SK-N-SH (cell line): ENCODE measurements at regions not wholly inside any gene's neighbourhood (a gene's known extent, or its start where the extent isn't known, plus 50 kb on each side); places are given as distances from the start of the nearest gene placed in this dataset.

Experiments
- CTCF ChIA-PET: fragments of 300-600, 350-600 bp; formaldehyde crosslinking; extraction: SDS; loops from one replicate; lab custom pipeline; 2021; lab: Yijun Ruan, JAX
- POLR2A ChIA-PET: fragments of 350-600 bp; sonication (Branson Sonifier 250); formaldehyde crosslinking; extraction: SDS; loops from one replicate; lab custom pipeline; 2020; ENCODE audit warnings: antibody characterized with exemption, inconsistent platforms; lab: Yijun Ruan, JAX
- DNase-seq: peaks from one replicate; pipeline ENCODE4 v3.0.0; 2012
- H2AFZ ChIP-seq: fragments of 200-600 bp; sonication (generic); 2 replicates; pipeline ENCODE4 v1.8.1; 2016; ENCODE audit warnings: antibody characterized with exemption, mild to moderate bottlenecking, low read depth
- H3F3A ChIP-seq: fragments of 200-600 bp; sonication (generic); replicated peaks from 2 replicates; pipeline ENCODE3; 2016; ENCODE audit warnings: antibody characterized with exemption, mild to moderate bottlenecking; ENCODE audit not compliant: insufficient read depth
- H3K27ac ChIP-seq, 2 experiments: fragments of 200-500 bp in 1 of 2; fragments of 200-600 bp in 1 of 2; sonication (Bioruptor generic) in 1 of 2; sonication (generic), shearing (Covaris generic) in 1 of 2; 2 replicates each; pipeline versions ENCODE4 v1.5.1 to v1.6.1; 2014 to 2016; ENCODE audit warnings: low read depth in 2 of 2, inconsistent platforms in 1 of 2, low read length in 1 of 2, mild to moderate bottlenecking in 1 of 2, mixed read lengths in 1 of 2
- H3K27me3 ChIP-seq: fragments of 200-600 bp; sonication (generic), shearing (Covaris generic); 2 replicates; pipeline ENCODE4 v1.6.1; 2016; ENCODE audit warnings: mixed run types; ENCODE audit not compliant: insufficient read depth
- H3K36me3 ChIP-seq, 2 experiments: fragments of 200-500 bp in 1 of 2; fragments of 200-600 bp in 1 of 2; sonication (Bioruptor generic) in 1 of 2; sonication (generic) in 1 of 2; replicated peaks in 1 of 2; 2 replicates each; pipeline versions ENCODE3 to v1.5.1; 2014 to 2016; ENCODE audit warnings: low read length in 1 of 2, mild to moderate bottlenecking in 1 of 2; ENCODE audit not compliant: insufficient read depth in 2 of 2, control insufficient read depth in 1 of 2
- H3K4me1 ChIP-seq, 2 experiments: fragments of 200-500 bp in 1 of 2; fragments of 200-600 bp in 1 of 2; sonication (Bioruptor generic) in 1 of 2; sonication (generic), shearing (Covaris generic) in 1 of 2; 2 replicates each; pipeline versions ENCODE4 v1.5.1 to v1.6.1; 2014 to 2016; ENCODE audit warnings: low read depth in 1 of 2, low read length in 1 of 2, mixed run types in 1 of 2; ENCODE audit not compliant: insufficient read depth in 2 of 2, control insufficient read depth in 1 of 2
- H3K4me2 ChIP-seq: fragments of 200-600 bp; sonication (generic), shearing (Covaris generic); 2 replicates; pipeline ENCODE4 v1.6.1; 2017; ENCODE audit warnings: mixed run types
- H3K4me3 ChIP-seq, 2 experiments: fragments of 200-500 bp in 1 of 2; fragments of 200-600 bp in 1 of 2; sonication (Bioruptor generic) in 1 of 2; sonication (generic), shearing (Covaris generic) in 1 of 2; 2 replicates each; pipeline versions ENCODE4 v1.5.1 to v1.8.1; 2014 to 2016; ENCODE audit warnings: low read depth in 2 of 2, inconsistent platforms in 1 of 2, low read length in 1 of 2, mild to moderate bottlenecking in 1 of 2, mixed read lengths in 1 of 2, moderate library complexity in 1 of 2
- H3K79me2 ChIP-seq: fragments of 200-600 bp; sonication (generic); 2 replicates; pipeline ENCODE4 v1.8.1; 2017; ENCODE audit warnings: mild to moderate bottlenecking; ENCODE audit not compliant: insufficient read depth
- H3K9ac ChIP-seq: fragments of 200-600 bp; sonication (generic); 2 replicates; pipeline ENCODE4 v1.6.1; 2017; ENCODE audit warnings: mixed run types
- H3K9me2 ChIP-seq: fragments of 200-600 bp; sonication (generic); 2 replicates; pipeline ENCODE4 v1.6.1; 2017; ENCODE audit warnings: mixed run types
- H3K9me3 ChIP-seq: fragments of 200-600 bp; sonication (generic); 2 replicates; pipeline ENCODE4 v1.6.1; 2017; ENCODE audit warnings: mixed run types, mild to moderate bottlenecking, moderate library complexity
- H4K20me1 ChIP-seq: fragments of 200-600 bp; sonication (generic); 2 replicates; pipeline ENCODE4 v1.6.1; 2017; ENCODE audit warnings: mild to moderate bottlenecking, mixed run types; ENCODE audit not compliant: insufficient read depth
- EP300 ChIP-seq, 2 experiments: IDR thresholded peaks; 2 replicates each; pipeline versions ENCODE4 v1.4.0 to v1.6.1; 2012; ENCODE audit warnings: borderline replicate concordance in 1 of 2, low read depth in 1 of 2, low read length in 1 of 2
- FOXM1 ChIP-seq: IDR thresholded peaks from 2 replicates; pipeline ENCODE4 v1.4.0; 2012; ENCODE audit warnings: low read depth, mild to moderate bottlenecking
- GATA2 ChIP-seq: sonication (generic); formaldehyde crosslinking; IDR thresholded peaks from 2 replicates; pipeline ENCODE4 v1.5.0; 2020; ENCODE audit warnings: mild to moderate bottlenecking, missing genetic modification reagents
- MXI1 ChIP-seq: IDR thresholded peaks from 2 replicates; pipeline ENCODE4 v1.6.1; 2012; ENCODE audit warnings: mild to moderate bottlenecking, low read depth, low read length, improper control_type of control experiment
- RAD21 ChIP-seq: IDR thresholded peaks from 2 replicates; pipeline ENCODE4 v1.6.1; 2012; ENCODE audit warnings: mild to moderate bottlenecking, low read length
- RCOR1 ChIP-seq: fragments of 150-350 bp; IDR thresholded peaks from 2 replicates; pipeline ENCODE4 v1.6.1; 2017; ENCODE audit warnings: antibody characterized with exemption, low read length
- REST ChIP-seq: IDR thresholded peaks from 2 replicates; pipeline ENCODE4 v1.6.1; 2012; ENCODE audit warnings: mild to moderate bottlenecking, low read depth, low read length, moderate library complexity
- TAF1 ChIP-seq: IDR thresholded peaks from 2 replicates; pipeline ENCODE4 v1.6.1; 2012; ENCODE audit warnings: low read depth, mild to moderate bottlenecking, low read length, moderate library complexity, borderline replicate concordance
- WGBS: methylation state at CpG from one replicate; pipeline ENCODE4 v1.1.6; 2017; ENCODE audit warnings: low lambda C conversion rate; 5-methylcytosine and 5-hydroxymethylcytosine counted together
- TF ChIP-seq, protein P1 (sequence below): IDR thresholded peaks from 2 replicates; pipeline ENCODE4 v1.4.0; 2012; ENCODE audit warnings: low read depth, borderline replicate concordance
- TF ChIP-seq, protein P2 (sequence below): IDR thresholded peaks from 2 replicates; pipeline ENCODE4; 2012
- TF ChIP-seq, protein P3 (sequence below): fragments of 150-350 bp; IDR thresholded peaks from 2 replicates; pipeline ENCODE4 v1.6.1; 2016; ENCODE audit warnings: mild to moderate bottlenecking, low read depth, low read length
- TF ChIP-seq, protein P4 (sequence below): IDR thresholded peaks from 2 replicates; pipeline ENCODE4 v1.4.0; 2012; ENCODE audit warnings: low read depth

DNA sequence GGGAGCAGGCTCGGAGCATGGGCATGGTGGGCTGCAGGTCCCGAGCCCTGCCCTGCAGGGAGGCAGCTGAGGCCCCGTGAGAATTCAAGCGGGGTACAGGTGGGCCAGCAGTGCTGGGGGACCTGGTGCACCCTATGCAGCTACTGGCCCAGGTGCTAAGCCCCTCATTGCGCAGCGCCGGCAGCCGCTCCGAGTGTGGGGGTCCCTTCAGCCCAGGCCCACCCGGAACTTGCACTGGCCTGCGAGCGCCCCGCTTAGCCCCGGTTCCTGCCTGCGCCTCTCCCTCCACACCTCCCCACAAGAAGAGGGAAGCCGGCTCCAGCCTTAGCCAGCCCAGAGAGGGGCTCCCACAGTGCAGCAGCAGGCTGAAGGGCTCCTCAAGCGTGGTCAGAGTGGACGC lies 250.7 kb downstream of the CRPPA start:
- Histone ChIP-seq H3K9me3 (no peaks in the 10 kb centered on the region), H3K4me3 (no peak overlapping the region), H3F3A (no peaks in the 10 kb centered on the region), H3K79me2 (no peaks in the 10 kb centered on the region), H3K4me1 (no peaks in the 10 kb centered on the region), H3K9ac (no peak overlapping the region), H2AFZ (no peak overlapping the region), H3K36me3 (no peaks in the 10 kb centered on the region), H3K4me2 (no peak overlapping the region), H3K9me2 (no peaks in the 10 kb centered on the region), H3K27me3 (no peaks in the 10 kb centered on the region), H4K20me1 (no peaks in the 10 kb centered on the region), H3K27ac (no peak overlapping the region)
- CTCF ChIA-PET, result no interaction called here
- DNase-seq, result no peak
- POLR2A ChIA-PET, result no interaction called here
- WGBS, result 21% methylated on average over 5 of the region's 18 CpGs
- TF ChIP-seq REST (no peak), GATA2 (CRISPR knock-in tag) (no peak), RCOR1 (no peak), TAF1 (no peak), MXI1 (no peak), EP300 (IDR thresholded peaks at IDR 0.05; ENCODE audit: borderline replicate concordance in 1 of 2, low read depth in 1 of 2, low read length in 1 of 2) (no peak), FOXM1 (no peak), RAD21 (no peak)
- TF ChIP-seq, protein P1, sequence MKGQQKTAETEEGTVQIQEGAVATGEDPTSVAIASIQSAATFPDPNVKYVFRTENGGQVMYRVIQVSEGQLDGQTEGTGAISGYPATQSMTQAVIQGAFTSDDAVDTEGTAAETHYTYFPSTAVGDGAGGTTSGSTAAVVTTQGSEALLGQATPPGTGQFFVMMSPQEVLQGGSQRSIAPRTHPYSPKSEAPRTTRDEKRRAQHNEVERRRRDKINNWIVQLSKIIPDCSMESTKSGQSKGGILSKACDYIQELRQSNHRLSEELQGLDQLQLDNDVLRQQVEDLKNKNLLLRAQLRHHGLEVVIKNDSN, result no peak
- TF ChIP-seq, protein P2, sequence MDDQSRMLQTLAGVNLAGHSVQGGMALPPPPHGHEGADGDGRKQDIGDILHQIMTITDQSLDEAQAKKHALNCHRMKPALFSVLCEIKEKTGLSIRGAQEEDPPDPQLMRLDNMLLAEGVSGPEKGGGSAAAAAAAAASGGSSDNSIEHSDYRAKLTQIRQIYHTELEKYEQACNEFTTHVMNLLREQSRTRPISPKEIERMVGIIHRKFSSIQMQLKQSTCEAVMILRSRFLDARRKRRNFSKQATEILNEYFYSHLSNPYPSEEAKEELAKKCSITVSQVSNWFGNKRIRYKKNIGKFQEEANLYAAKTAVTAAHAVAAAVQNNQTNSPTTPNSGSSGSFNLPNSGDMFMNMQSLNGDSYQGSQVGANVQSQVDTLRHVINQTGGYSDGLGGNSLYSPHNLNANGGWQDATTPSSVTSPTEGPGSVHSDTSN, result no peak
- TF ChIP-seq, protein P3, sequence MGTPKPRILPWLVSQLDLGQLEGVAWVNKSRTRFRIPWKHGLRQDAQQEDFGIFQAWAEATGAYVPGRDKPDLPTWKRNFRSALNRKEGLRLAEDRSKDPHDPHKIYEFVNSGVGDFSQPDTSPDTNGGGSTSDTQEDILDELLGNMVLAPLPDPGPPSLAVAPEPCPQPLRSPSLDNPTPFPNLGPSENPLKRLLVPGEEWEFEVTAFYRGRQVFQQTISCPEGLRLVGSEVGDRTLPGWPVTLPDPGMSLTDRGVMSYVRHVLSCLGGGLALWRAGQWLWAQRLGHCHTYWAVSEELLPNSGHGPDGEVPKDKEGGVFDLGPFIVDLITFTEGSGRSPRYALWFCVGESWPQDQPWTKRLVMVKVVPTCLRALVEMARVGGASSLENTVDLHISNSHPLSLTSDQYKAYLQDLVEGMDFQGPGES, result no peak
- TF ChIP-seq, protein P4, sequence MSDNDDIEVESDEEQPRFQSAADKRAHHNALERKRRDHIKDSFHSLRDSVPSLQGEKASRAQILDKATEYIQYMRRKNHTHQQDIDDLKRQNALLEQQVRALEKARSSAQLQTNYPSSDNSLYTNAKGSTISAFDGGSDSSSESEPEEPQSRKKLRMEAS, result no peak
